ENCODE measurements at regions not wholly inside any gene's neighbourhood (a gene's known extent, or its start where the extent isn't known, plus 50 kb on each side); places are given as distances from the start of the nearest gene placed in this dataset.

GRCh38 chr18:67973916-67974315 lies 457.4 kb upstream of the DSEL start:
- TF ChIP-seq CTCF (conservative IDR thresholded peaks at IDR 0.05 in 1 of 2, IDR thresholded peaks at IDR 0.05 in 1 of 2; ENCODE audit: low read depth in 1 of 2, low read length in 2 of 2) (no peak), EZH2 (IDR thresholded peaks at IDR 0.05; ENCODE audit: low read length, missing control alignments) (no peak)
